K562 (cell line): ENCODE measurements at regions not wholly inside any gene's neighbourhood (a gene's known extent, or its start where the extent isn't known, plus 50 kb on each side); places are given as distances from the start of the nearest gene placed in this dataset.

Experiments
- CBX8 ChIP-seq: fragments of 200-600 bp; sonication (generic); IDR thresholded peaks from 2 replicates; pipeline ENCODE4 v1.6.1; 2012; ENCODE audit warnings: borderline replicate concordance, mixed run types, low read depth, mild to moderate bottlenecking, moderate library complexity, mixed read lengths, low read length, control low read depth, inconsistent platforms; ENCODE audit not compliant: poor library complexity, severe bottlenecking; ENCODE audit errors: extremely low read depth
- ZNF274 ChIP-seq: IDR thresholded peaks from 2 replicates; pipeline ENCODE4 v1.6.1; 2011; ENCODE audit warnings: low read depth, mild to moderate bottlenecking, low read length, moderate library complexity, borderline replicate concordance
- TF ChIP-seq, protein P1 (sequence below): fragments of 250-450 bp; sonication (Bioruptor Pico); IDR thresholded peaks from 2 replicates; pipeline ENCODE4 v1.4.0; 2020; ENCODE audit warnings: mild to moderate bottlenecking, moderate library complexity, borderline replicate concordance

- no peak for TF ChIP-seq CBX8
- TF ChIP-seq ZNF274: no peak
- TF ChIP-seq, protein P1, sequence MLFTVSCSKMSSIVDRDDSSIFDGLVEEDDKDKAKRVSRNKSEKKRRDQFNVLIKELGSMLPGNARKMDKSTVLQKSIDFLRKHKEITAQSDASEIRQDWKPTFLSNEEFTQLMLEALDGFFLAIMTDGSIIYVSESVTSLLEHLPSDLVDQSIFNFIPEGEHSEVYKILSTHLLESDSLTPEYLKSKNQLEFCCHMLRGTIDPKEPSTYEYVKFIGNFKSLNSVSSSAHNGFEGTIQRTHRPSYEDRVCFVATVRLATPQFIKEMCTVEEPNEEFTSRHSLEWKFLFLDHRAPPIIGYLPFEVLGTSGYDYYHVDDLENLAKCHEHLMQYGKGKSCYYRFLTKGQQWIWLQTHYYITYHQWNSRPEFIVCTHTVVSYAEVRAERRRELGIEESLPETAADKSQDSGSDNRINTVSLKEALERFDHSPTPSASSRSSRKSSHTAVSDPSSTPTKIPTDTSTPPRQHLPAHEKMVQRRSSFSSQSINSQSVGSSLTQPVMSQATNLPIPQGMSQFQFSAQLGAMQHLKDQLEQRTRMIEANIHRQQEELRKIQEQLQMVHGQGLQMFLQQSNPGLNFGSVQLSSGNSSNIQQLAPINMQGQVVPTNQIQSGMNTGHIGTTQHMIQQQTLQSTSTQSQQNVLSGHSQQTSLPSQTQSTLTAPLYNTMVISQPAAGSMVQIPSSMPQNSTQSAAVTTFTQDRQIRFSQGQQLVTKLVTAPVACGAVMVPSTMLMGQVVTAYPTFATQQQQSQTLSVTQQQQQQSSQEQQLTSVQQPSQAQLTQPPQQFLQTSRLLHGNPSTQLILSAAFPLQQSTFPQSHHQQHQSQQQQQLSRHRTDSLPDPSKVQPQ: no peak
Measured at GRCh38 chr9:118364266-118365106, 660.3 kb downstream of the TLR4 start.
